ENCODE measurements at regions not wholly inside any gene's neighbourhood (a gene's known extent, or its start where the extent isn't known, plus 50 kb on each side); places are given as distances from the start of the nearest gene placed in this dataset.

DNA sequence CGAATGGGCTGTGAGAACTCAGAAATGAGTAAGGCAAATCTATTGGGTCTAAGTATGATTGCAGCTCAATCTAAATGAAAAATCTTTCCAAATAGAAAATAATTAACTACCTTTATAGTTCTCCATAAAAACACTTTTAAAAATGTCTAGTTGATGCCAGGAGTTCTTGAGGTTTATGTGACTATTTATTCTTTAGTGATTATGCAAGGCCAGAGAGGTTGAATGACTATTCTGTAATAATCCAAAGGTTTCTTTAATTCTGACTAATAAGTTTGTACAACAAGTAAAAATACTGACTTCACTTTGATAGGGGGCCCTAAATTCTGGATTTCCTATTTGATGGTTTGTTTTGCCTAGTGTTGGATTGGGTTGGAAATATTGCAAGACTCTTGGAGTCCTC, 461.2 kb downstream of the EPM2A start:
- TF ChIP-seq, protein P1, sequence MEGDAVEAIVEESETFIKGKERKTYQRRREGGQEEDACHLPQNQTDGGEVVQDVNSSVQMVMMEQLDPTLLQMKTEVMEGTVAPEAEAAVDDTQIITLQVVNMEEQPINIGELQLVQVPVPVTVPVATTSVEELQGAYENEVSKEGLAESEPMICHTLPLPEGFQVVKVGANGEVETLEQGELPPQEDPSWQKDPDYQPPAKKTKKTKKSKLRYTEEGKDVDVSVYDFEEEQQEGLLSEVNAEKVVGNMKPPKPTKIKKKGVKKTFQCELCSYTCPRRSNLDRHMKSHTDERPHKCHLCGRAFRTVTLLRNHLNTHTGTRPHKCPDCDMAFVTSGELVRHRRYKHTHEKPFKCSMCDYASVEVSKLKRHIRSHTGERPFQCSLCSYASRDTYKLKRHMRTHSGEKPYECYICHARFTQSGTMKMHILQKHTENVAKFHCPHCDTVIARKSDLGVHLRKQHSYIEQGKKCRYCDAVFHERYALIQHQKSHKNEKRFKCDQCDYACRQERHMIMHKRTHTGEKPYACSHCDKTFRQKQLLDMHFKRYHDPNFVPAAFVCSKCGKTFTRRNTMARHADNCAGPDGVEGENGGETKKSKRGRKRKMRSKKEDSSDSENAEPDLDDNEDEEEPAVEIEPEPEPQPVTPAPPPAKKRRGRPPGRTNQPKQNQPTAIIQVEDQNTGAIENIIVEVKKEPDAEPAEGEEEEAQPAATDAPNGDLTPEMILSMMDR (IDR thresholded peaks at IDR 0.05) = no peak
- TF ChIP-seq POLR2A (IDR thresholded peaks at IDR 0.05) = no peak

Measured in suprapubic skin (tissue), 3 donors.